DND-41 (cell line): ENCODE measurements at regions not wholly inside any gene's neighbourhood (a gene's known extent, or its start where the extent isn't known, plus 50 kb on each side); places are given as distances from the start of the nearest gene placed in this dataset.

Experiments
- CTCF ChIP-seq: IDR thresholded peaks from 2 replicates; pipeline ENCODE4 v1.5.1; 2012; ENCODE audit warnings: borderline replicate concordance, low read length, moderate library complexity, mild to moderate bottlenecking; ENCODE audit not compliant: poor library complexity, severe bottlenecking; ENCODE audit errors: extremely low read depth
- EZH2 ChIP-seq: IDR thresholded peaks from 3 replicates; pipeline ENCODE4 v1.6.1; 2012; ENCODE audit warnings: borderline replicate concordance, low read depth, mild to moderate bottlenecking, moderate library complexity, low read length, inconsistent platforms; ENCODE audit not compliant: severe bottlenecking

DNA sequence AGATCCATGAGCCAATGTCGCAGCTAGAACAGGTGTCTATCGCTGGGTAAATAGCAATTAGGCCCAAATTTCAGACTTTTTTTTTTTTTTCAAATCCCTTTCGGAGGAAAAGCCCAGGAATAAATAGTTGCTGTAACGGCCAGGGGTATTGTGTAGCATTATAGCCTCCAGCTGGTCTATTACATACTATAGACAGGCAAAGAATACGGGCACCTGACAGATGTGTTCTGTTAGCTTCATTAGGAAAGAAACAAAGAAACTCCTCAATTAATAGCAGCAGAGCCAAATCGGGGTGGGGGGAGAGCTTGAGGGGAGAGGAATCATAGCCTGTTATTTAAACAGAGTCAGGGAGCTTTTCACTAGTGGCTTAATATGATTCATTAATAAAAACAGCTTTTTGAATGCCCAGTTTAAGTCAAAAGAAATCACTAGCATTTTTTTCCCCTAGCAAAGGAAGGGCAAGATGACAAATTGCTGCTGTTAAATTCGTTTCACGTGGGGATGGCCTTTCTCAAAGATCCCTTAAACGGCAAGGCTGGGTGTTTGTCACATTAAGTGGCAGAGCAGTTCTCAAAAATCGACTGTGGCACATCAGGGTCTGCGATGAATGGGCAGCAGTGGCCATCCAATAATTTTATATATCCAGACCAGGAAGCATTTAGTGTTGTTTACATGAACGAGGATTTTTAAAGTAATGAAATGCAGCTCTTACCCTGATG lies 139.4 kb downstream of the ID4 start:
- TF ChIP-seq CTCF (no peak), EZH2 (no peak)
